GM23248 (cell line): ENCODE measurements at regions not wholly inside any gene's neighbourhood (a gene's known extent, or its start where the extent isn't known, plus 50 kb on each side); places are given as distances from the start of the nearest gene placed in this dataset.

Source experiments
- EZH2 ChIP-seq: fragments of 200-600 bp; sonication (generic); IDR thresholded peaks from 2 replicates; pipeline ENCODE4 v1.6.1; 2018; ENCODE audit warnings: antibody characterized with exemption, mild to moderate bottlenecking; ENCODE audit not compliant: insufficient read depth, poor library complexity, severe bottlenecking
- EZH2phosphoT487 ChIP-seq: fragments of 200-600 bp; sonication (generic); IDR thresholded peaks from 2 replicates; pipeline ENCODE4 v1.6.1; 2018; ENCODE audit warnings: antibody characterized with exemption, moderate library complexity, mild to moderate bottlenecking, low read depth; ENCODE audit not compliant: insufficient read depth

GRCh38 chr1:228977741-228978140 is 242.5 kb downstream of the RHOU start:
- TF ChIP-seq EZH2phosphoT487 (no peak), EZH2 (no peak)
